ENCODE measurements at regions not wholly inside any gene's neighbourhood (a gene's known extent, or its start where the extent isn't known, plus 50 kb on each side); places are given as distances from the start of the nearest gene placed in this dataset.

DNA sequence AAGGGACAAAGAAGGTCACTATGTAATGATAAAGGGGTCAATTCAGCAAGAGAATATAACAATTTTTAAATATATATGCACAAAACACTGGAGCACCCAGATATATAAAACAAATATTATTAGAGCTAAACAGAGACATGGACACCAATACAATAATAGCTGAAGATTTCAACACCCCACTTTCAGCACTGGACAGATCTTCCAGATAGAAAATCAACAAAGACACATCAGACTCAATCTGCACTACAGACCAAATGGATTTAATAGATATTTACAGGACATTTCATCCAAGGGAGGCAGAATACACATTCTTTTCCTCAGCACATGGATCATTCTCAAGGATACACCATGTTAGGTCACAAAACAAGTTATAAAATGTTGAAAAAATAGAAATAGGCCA lies 111.4 kb downstream of the SOX3 start:
- no peaks in the 10 kb centered on the region for H3K27me3 Mint-ChIP-seq (ENCODE audit: insufficient read depth, unreplicated experiment)
- POLR2A ChIA-PET = no interaction called here
- Histone ChIP-seq H3K36me3 (ENCODE audit: control insufficient read depth, insufficient read depth, low read length) (no peaks in the 10 kb centered on the region), H3K4me1 (no peaks in the 10 kb centered on the region), H3K27me3 (replicated peaks; ENCODE audit: control insufficient read depth, insufficient read depth, low read length) (no peaks in the 10 kb centered on the region), H3K9me3 (no peaks in the 10 kb centered on the region), H3K4me3 (ENCODE audit: low read depth, low read length) (no peak overlapping the region)
- H3K4me1 Mint-ChIP-seq (ENCODE audit: low read depth, unreplicated experiment) = no peaks in the 10 kb centered on the region
- H3K36me3 Mint-ChIP-seq (ENCODE audit: insufficient read depth, unreplicated experiment) = no peaks in the 10 kb centered on the region
- TF ChIP-seq, protein P1, sequence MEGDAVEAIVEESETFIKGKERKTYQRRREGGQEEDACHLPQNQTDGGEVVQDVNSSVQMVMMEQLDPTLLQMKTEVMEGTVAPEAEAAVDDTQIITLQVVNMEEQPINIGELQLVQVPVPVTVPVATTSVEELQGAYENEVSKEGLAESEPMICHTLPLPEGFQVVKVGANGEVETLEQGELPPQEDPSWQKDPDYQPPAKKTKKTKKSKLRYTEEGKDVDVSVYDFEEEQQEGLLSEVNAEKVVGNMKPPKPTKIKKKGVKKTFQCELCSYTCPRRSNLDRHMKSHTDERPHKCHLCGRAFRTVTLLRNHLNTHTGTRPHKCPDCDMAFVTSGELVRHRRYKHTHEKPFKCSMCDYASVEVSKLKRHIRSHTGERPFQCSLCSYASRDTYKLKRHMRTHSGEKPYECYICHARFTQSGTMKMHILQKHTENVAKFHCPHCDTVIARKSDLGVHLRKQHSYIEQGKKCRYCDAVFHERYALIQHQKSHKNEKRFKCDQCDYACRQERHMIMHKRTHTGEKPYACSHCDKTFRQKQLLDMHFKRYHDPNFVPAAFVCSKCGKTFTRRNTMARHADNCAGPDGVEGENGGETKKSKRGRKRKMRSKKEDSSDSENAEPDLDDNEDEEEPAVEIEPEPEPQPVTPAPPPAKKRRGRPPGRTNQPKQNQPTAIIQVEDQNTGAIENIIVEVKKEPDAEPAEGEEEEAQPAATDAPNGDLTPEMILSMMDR (IDR thresholded peaks at IDR 0.05; ENCODE audit: insufficient read depth in 1 of 2, low read depth in 1 of 2, low read length in 1 of 2, severe bottlenecking in 1 of 2, unreplicated experiment in 1 of 2) = no peak
- no peak for DNase-seq
- no peak overlapping the region for H3K4me3 Mint-ChIP-seq (ENCODE audit: unreplicated experiment)
- no peaks in the 10 kb centered on the region for H3K9me3 Mint-ChIP-seq (ENCODE audit: unreplicated experiment)
- CTCF ChIA-PET = no interaction called here
- intact Hi-C loops (cut with micrococcal nuclease; ENCODE audit: unreplicated experiment) = no loop called here
- no peak overlapping the region for H3K27ac Mint-ChIP-seq (ENCODE audit: unreplicated experiment)
- BruUV-seq (replicated peaks) = no TSS peak

DNA sequence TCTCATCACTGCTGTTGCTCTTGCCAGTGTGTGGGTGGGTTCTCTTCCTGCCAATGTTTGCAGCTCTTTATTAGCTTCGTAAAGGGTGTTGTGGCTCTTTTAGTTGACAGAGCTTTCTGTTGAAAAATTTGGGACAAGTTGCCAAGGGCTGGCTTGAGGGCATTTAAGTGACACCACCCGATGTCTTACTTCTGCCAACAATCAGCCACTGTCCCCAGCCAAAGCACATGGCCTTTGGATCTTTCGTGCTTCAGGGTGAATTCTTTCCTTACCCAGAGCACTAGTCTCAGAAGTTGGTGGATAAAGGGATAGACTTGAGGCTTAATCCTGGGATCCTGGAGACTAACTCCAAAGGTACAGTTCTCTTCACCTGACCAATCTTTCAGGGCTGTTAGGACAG lies 113.6 kb downstream of the SOX3 start:
- H3K27me3 Mint-ChIP-seq (ENCODE audit: insufficient read depth, unreplicated experiment) = no peaks in the 10 kb centered on the region
- H3K9me3 ChIP-seq = no peaks in the 10 kb centered on the region
- H3K4me1 Mint-ChIP-seq (ENCODE audit: low read depth, unreplicated experiment) = no peaks in the 10 kb centered on the region
- intact Hi-C loops (cut with micrococcal nuclease; ENCODE audit: unreplicated experiment) = no loop called here
- no peaks in the 10 kb centered on the region for H3K9me3 Mint-ChIP-seq (ENCODE audit: unreplicated experiment)
- POLR2A ChIA-PET = no interaction called here
- no peak overlapping the region for H3K4me3 Mint-ChIP-seq (ENCODE audit: unreplicated experiment)
- no TSS peak for BruUV-seq (replicated peaks)
- H3K4me3 ChIP-seq (ENCODE audit: low read depth, low read length) = no peak overlapping the region
- no peaks in the 10 kb centered on the region for H3K36me3 ChIP-seq (ENCODE audit: control insufficient read depth, insufficient read depth, low read length)
- CTCF ChIA-PET = no interaction called here
- TF ChIP-seq, protein P1 (IDR thresholded peaks at IDR 0.05; ENCODE audit: insufficient read depth in 1 of 2, low read depth in 1 of 2, low read length in 1 of 2, severe bottlenecking in 1 of 2, unreplicated experiment in 1 of 2) = no peak
- H3K36me3 Mint-ChIP-seq (ENCODE audit: insufficient read depth, unreplicated experiment) = no peaks in the 10 kb centered on the region
- no peak overlapping the region for H3K27ac Mint-ChIP-seq (ENCODE audit: unreplicated experiment)
- no peaks in the 10 kb centered on the region for H3K27me3 ChIP-seq (replicated peaks; ENCODE audit: control insufficient read depth, insufficient read depth, low read length)
- DNase-seq = no peak
- H3K4me1 ChIP-seq = no peaks in the 10 kb centered on the region

DNA sequence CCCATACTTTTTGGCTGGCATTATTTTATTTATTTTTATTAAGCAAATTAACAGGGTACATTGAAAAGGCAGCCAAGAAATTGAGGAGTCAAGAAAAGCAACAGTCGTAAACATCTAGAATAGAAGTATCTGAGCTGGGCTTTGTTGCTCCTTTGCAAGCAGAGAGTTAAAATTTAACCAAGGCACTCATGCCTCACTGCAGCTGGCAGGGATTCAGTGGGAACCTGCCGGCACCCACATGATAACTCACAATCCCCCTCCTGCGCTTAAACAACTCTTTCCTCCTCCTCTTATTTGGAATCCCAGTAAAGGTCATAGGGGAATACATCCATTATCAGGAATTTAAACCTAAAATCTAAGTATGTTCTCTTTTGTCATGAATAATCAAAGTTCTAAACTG lies 115.5 kb downstream of the SOX3 start:
- no peaks in the 10 kb centered on the region for H3K4me1 ChIP-seq
- intact Hi-C loops (cut with micrococcal nuclease; ENCODE audit: unreplicated experiment) = no loop called here
- no peaks in the 10 kb centered on the region for H3K9me3 ChIP-seq
- Mint-ChIP-seq H3K9me3 (ENCODE audit: unreplicated experiment) (no peaks in the 10 kb centered on the region), H3K36me3 (ENCODE audit: insufficient read depth, unreplicated experiment) (no peaks in the 10 kb centered on the region), H3K4me3 (ENCODE audit: unreplicated experiment) (no peak overlapping the region), H3K27me3 (ENCODE audit: insufficient read depth, unreplicated experiment) (no peaks in the 10 kb centered on the region), H3K4me1 (ENCODE audit: low read depth, unreplicated experiment) (no peaks in the 10 kb centered on the region), H3K27ac (ENCODE audit: unreplicated experiment) (no peak overlapping the region)
- H3K27me3 ChIP-seq (replicated peaks; ENCODE audit: control insufficient read depth, insufficient read depth, low read length) = no peaks in the 10 kb centered on the region
- no peak overlapping the region for H3K4me3 ChIP-seq (ENCODE audit: low read depth, low read length)
- H3K36me3 ChIP-seq (ENCODE audit: control insufficient read depth, insufficient read depth, low read length) = no peaks in the 10 kb centered on the region
- TF ChIP-seq, protein P1 (IDR thresholded peaks at IDR 0.05; ENCODE audit: insufficient read depth in 1 of 2, low read depth in 1 of 2, low read length in 1 of 2, severe bottlenecking in 1 of 2, unreplicated experiment in 1 of 2) = no peak
- BruUV-seq (replicated peaks) = no TSS peak
- POLR2A ChIA-PET = no interaction called here
- no peak for DNase-seq
- CTCF ChIA-PET = no interaction called here

Measured in Caco-2 (cell line).